Prostate gland (tissue), 2 donors: ENCODE measurements at regions not wholly inside any gene's neighbourhood (a gene's known extent, or its start where the extent isn't known, plus 50 kb on each side); places are given as distances from the start of the nearest gene placed in this dataset.

Experiments used
- CTCF ChIP-seq, 4 experiments: fragments of 200-600 bp in 2 of 4; fragments of 450-650 bp in 2 of 4; sonication (generic) in 2 of 4; IDR thresholded peaks; 1 replicate in 3 of 4; 2 replicates in 1 of 4; pipeline ENCODE4 v1.5.1; 2016 to 2019; ENCODE audit warnings: antibody characterized with exemption in 4 of 4, mild to moderate bottlenecking in 2 of 4, moderate library complexity in 2 of 4
- POLR2A ChIP-seq: fragments of 450-650 bp; IDR thresholded peaks from one replicate; pipeline ENCODE4 v1.6.1; 2016; ENCODE audit warnings: antibody characterized with exemption, mild to moderate bottlenecking

GRCh38 chr21:35512346-35512745 is 463.2 kb upstream of the RUNX1 start:
- TF ChIP-seq CTCF (IDR thresholded peaks at IDR 0.05) (no peak), POLR2A (no peak)
